HUDEP-2 (cell line): ENCODE measurements at regions not wholly inside any gene's neighbourhood (a gene's known extent, or its start where the extent isn't known, plus 50 kb on each side); places are given as distances from the start of the nearest gene placed in this dataset.
"Not testable (repeated sequence)": the region's sequence is repeated elsewhere in the genome, so short reads cannot be mapped to it uniquely, and the experiment has no call there.

ENCODE experiments used
- DNase-seq, 76 experiments: peaks; one replicate each; lab custom pipeline; 2025; ENCODE audit not compliant: unreplicated experiment in 76 of 76; lab: John Stamatoyannopoulos, UW

DNA sequence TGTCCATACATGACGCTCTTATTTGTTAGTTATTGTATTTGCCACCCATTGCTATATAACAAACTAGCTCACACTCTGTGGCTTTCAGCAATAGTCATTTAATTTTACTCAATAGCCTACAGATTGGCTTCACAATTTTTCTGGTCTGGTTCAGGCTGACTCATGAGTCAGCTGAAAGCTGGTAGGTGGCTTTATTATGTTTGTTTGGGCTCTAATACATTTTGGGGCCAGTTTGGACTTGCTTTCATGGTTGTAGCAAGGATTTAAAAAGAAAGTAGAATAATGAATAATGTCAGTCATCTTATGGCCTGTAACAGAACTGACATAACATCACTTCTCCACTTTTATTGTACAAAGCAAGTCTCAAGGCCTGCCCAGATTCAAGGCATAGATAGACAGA is 338.7 kb downstream of the LRRIQ3 start:
- DNase-seq = no peak

- DNase-seq = no peak
Observed at GRCh38 chr1:73854527-73854926, 343.4 kb downstream of the LRRIQ3 start.

DNA sequence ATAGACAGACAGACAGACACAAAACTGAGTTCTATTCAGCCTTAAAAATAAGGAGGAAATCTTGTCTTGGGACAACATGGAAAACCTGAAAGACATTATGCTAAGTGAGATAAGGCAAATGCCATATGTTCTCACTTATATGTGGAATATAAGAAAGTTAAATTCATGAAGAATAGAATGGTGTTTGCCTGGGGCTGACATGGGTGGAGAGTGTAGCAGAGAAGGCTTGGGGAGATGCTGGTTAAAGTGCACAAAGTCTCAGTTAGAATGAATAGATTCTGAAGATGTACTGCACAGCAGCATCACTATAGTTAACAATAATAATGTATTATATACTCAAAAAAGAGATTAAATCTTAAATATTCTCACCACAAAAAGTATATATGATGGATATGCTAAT is 355.5 kb downstream of the LRRIQ3 start:
- no peak for DNase-seq

GRCh38 chr1:73839922-73840321 is 358.1 kb downstream of the LRRIQ3 start:
- peak in 8 of 76 experiments; percentile 1 to 11 (median 5) for DNase-seq

DNA sequence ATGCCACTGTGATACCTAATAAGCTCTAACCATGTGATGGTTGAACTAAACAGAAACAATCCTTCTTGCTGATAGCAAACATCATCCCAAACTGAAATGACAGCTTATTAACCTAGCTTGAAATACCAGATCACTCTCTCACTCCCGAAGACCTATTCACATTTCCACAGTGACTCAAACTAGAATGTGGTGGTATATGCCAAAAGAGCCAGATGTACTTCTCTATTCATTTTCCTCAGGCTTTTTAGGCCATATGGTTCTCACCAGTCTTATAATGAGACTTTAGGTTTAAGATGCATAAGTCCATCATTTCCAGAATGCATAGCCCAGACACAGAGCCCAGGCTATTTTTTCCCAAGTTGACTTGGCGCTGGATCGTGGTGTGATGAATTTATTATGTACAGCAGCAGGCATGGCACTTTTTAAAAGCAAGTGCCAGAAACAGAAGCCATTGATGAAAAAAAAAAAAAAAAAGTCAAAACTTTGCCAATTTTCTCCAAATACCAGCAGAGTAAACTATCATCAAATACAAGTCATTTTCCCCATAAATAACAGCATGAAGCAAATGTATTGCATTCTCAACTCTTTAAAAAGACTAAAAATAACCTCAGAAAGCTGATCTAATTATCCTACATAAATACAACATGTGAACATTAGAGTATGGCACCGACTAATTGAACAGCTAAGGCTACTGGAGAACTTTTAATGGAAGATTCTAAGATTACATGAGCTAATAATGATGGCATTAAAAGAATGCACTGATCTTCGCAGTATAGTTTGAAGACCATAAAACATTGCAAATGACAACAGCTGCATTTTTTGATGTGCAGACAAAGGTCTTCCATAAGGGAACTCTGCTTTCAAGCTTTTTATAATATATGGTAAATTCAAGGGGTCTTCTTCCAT is 365.4 kb downstream of the LRRIQ3 start:
- DNase-seq = no peak

- DNase-seq = not testable (repeated sequence)
Observed at GRCh38 chr1:73827283-73827682, 370.7 kb downstream of the LRRIQ3 start.

DNA sequence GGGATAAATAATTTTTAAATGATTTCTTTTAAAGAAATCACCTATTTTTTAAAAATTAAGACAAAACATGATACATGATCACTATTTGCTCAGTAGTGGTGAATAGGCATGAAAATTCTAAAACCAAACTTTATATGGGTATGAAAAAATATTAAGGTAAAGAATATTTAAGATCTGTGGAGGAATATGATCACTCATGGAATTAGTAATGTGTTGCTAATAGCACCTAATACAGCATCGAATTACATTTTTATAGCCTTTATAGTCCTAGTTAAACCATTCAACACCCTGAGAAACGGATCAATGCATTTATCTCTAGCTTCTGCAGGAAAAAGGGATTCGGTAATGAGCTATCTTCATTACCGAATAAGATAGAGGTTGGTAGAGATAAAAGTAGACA is 373.9 kb downstream of the LRRIQ3 start:
- no peak for DNase-seq

- DNase-seq = no peak
Observed at GRCh38 chr1:73821520-73821919, 376.5 kb downstream of the LRRIQ3 start.

DNA sequence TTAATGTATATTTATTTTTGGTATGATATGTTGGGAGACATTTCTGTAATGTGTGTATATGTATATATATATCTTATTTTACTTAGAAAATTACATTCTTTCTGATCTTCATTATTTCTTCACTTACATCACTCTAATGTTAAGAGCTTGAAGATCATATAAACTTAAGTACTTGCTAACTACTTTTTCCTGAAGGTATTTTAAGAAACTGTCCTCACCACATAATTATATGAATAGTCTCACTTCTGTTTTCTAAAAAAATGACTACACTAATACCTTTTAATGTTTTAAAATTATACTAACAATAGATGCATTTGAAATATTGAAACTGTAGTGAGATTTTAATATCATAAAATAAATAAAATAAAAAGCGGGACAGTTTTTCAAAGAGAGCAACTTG is 377.1 kb downstream of the LRRIQ3 start:
- DNase-seq = no peak

GRCh38 chr1:73813716-73814115 is 384.3 kb downstream of the LRRIQ3 start:
- DNase-seq = no peak

- DNase-seq = no peak
Observed at GRCh38 chr1:73813236-73813635, 384.7 kb downstream of the LRRIQ3 start.

DNA sequence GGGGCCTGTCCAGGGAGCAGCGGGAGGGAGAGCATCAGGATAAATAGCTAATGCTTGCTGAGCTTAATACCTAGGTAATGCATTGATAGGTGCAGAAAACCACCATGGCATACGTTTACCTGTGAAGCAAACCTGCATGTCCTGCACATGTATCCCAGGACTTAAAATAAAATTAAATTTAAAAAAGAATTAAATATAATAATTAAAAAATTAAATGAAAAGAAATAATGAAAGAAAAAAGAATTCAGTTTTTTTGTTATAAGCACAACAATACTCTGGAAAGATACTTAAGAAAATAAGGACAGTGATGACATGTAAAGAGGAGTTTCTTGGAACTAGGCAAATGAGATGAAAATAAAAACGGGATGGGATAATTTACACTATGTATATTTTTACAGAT is 386.2 kb downstream of the LRRIQ3 start:
- no peak for DNase-seq

DNA sequence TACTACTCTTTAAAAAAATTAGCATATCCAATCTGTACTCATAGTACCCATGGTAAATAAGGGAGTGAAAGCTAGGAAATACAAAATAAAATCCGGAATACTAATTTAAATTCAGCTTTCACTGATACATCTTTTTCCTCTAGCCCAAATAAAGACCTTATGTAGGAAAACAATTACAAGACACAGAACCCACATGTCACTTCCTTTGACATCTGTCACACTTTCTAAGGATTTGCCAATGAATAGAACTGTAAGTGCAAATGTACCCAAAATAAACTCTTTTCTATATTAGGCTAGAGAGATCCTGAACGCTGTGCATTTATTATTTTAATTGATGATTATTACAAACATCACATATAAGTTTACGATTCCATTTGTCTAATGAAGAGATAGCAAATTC is 393.0 kb downstream of the LRRIQ3 start:
- no peak for DNase-seq

DNA sequence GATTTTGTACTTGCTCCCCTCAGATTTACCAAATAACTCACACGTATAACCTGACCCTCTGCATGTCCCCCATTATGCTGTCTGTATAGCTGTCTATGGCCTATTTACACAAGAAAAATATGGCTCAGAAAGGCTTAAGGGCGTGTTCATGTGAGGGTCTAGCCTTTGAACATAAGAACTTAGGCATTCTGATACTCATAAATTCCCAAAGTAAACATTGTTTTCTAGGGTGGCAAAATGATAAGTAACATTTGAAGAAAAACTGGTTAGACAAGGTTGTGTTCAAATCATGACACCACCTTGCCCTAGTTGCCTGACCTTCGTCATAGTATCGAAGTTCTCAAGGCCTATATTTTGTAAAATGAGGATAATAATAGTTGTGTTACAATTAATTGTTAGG is 394.6 kb downstream of the LRRIQ3 start:
- DNase-seq = no peak

- DNase-seq = no peak
Observed at GRCh38 chr1:73801912-73802429, 396.0 kb downstream of the LRRIQ3 start.

DNA sequence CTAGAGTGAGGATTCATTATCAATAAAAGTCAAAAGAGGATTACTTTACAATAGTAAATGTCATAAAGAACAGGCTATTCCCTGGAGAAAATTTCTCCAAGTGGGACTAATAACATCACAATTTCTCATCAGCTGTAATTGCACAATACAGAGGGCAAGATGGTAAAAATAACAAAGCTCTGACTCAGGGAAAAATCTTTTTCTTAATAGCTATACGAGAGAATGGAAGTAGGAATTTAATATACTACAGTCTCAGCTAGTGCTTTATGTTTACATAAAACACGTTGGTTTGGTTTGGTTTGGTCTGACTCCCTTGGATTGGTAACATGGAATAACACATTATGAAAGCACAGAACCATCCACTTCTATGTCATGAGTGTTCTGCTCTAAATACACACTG is 397.6 kb downstream of the LRRIQ3 start:
- DNase-seq = no peak

DNA sequence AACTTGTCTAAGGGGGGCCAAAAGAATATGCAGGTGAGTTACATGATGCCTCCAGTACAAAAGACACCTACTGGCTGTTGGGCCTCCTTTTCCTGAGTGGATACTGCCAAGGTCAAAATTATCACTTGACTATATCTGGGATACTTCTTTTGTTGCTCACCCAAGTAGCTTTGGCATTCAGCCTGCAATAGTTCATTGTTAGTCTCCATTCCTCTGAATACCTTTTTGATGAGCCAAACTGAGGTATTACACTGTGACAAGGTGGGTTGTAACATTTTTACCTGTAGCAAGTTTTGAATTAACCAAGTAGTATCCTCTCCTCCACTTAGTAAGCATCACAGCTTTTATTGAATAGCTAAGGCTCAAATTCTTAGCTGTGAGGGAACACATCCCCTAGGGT is 408.0 kb downstream of the LRRIQ3 start:
- no peak for DNase-seq

GRCh38 chr1:73784026-73784425 is 413.9 kb downstream of the LRRIQ3 start:
- no peak for DNase-seq

DNA sequence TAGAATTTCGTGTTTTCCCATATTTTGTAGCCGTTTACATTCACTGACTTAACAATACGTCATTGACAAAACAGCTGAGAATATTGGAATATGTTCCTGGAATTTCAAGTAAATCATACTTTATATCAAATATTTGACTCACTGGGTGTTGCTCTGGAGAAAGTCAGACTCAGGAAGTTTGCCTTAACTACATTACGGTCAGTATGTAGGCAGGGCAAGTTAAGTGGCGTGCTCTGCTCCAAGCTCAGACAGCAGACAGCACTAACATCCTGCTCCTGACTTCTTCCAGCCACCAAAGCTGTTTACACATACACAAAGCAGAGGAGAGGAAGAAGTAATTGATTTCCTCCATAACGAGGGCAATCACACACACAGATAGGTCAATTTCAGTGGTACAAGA is 414.6 kb downstream of the LRRIQ3 start:
- no peak for DNase-seq

- DNase-seq = no peak
Observed at GRCh38 chr1:73782901-73783300, 415.1 kb downstream of the LRRIQ3 start.

GRCh38 chr1:73781251-73781650 is 416.7 kb downstream of the LRRIQ3 start:
- no peak for DNase-seq

GRCh38 chr1:73778471-73778870 is 419.5 kb downstream of the LRRIQ3 start:
- no peak for DNase-seq
